NCI-H2196 (cell line): ENCODE measurements at regions not wholly inside any gene's neighbourhood (a gene's known extent, or its start where the extent isn't known, plus 50 kb on each side); places are given as distances from the start of the nearest gene placed in this dataset.
"Not testable (repeated sequence)": the region's sequence is repeated elsewhere in the genome, so short reads cannot be mapped to it uniquely, and the experiment has no call there.

ENCODE experiments used
- DNase-seq: peaks from one replicate; lab custom pipeline; 2025; ENCODE audit not compliant: unreplicated experiment; lab: John Stamatoyannopoulos, UW

GRCh38 chr4:67333664-67334063 is 211.6 kb downstream of the CENPC start:
- DNase-seq = no peak

GRCh38 chr4:67332627-67333026 is 212.7 kb downstream of the CENPC start:
- no peak for DNase-seq

- no peak for DNase-seq
These were observed 216.9 kb downstream of the CENPC start for GRCh38 chr4:67328393-67328792.

GRCh38 chr4:67328018-67328278 is 217.4 kb downstream of the CENPC start:
- DNase-seq = no peak

- DNase-seq = peak; percentile 64
These were observed 217.9 kb downstream of the CENPC start for GRCh38 chr4:67327245-67328017.

GRCh38 chr4:67325791-67326190 is 219.5 kb downstream of the CENPC start:
- DNase-seq = no peak

GRCh38 chr4:67320645-67321044 is 224.7 kb downstream of the CENPC start:
- DNase-seq = no peak

GRCh38 chr4:67319607-67320006 is 225.7 kb downstream of the CENPC start:
- not testable (repeated sequence) for DNase-seq

GRCh38 chr4:67300497-67301185 is 244.7 kb downstream of the CENPC start:
- not testable (repeated sequence) for DNase-seq

- DNase-seq = no peak
These were observed 252.7 kb downstream of the CENPC start for GRCh38 chr4:67292636-67293035.

- DNase-seq = no peak
These were observed 253.3 kb downstream of the CENPC start for GRCh38 chr4:67292045-67292444.

- DNase-seq = no peak
These were observed 253.7 kb downstream of the CENPC start for GRCh38 chr4:67291644-67292043.

- no peak for DNase-seq
These were observed 256.3 kb downstream of the CENPC start for GRCh38 chr4:67288964-67289363.

- no peak for DNase-seq
These were observed 258.6 kb downstream of the CENPC start for GRCh38 chr4:67286724-67287123.

GRCh38 chr4:67282749-67283148 is 262.6 kb downstream of the CENPC start:
- no peak for DNase-seq

- no peak for DNase-seq
These were observed 270.0 kb downstream of the CENPC start for GRCh38 chr4:67275179-67275750.

- not testable (repeated sequence) for DNase-seq
These were observed 270.6 kb downstream of the CENPC start for GRCh38 chr4:67274671-67275070.

- DNase-seq = no peak
These were observed 271.6 kb downstream of the CENPC start for GRCh38 chr4:67273666-67274065.

- no peak for DNase-seq
These were observed 283.3 kb downstream of the CENPC start for GRCh38 chr4:67261971-67262370.

- DNase-seq = no peak
These were observed 288.8 kb downstream of the CENPC start for GRCh38 chr4:67256388-67257043.

GRCh38 chr4:67250131-67250896 is 295.0 kb downstream of the CENPC start:
- no peak for DNase-seq
